GM23338 (cell line): ENCODE measurements at regions not wholly inside any gene's neighbourhood (a gene's known extent, or its start where the extent isn't known, plus 50 kb on each side); places are given as distances from the start of the nearest gene placed in this dataset.

Source experiments
- ATAC-seq: fragments of 200-7000 bp; cut with Tn5 transposase; 3 replicates; pipeline ENCODE4 v1.9.1; 2020
- DNase-seq: peaks from one replicate; pipeline ENCODE4 v3.0.0-alpha.2; 2015; ENCODE audit warnings: low spot score
- H2AFZ ChIP-seq: fragments of 200-600 bp; sonication (generic); 2 replicates; pipeline ENCODE4 v1.8.0; 2016; ENCODE audit warnings: antibody characterized with exemption, mild to moderate bottlenecking, moderate library complexity
- H3F3A ChIP-seq: fragments of 200-600 bp; sonication (generic); replicated peaks from 2 replicates; pipeline ENCODE4 v1.8.0; 2017; ENCODE audit warnings: antibody characterized with exemption, mixed run types, low read depth
- H3K27ac ChIP-seq: fragments of 200-600 bp; sonication (generic); 2 replicates; pipeline ENCODE4 v1.6.1; 2016; ENCODE audit warnings: low read depth
- H3K27me3 ChIP-seq: fragments of 200-600 bp; sonication (generic); 2 replicates; pipeline ENCODE4 v1.8.0; 2016; ENCODE audit warnings: mild to moderate bottlenecking, mixed run types, moderate library complexity; ENCODE audit not compliant: insufficient read depth
- H3K36me3 ChIP-seq: fragments of 200-600 bp; sonication (generic); 2 replicates; pipeline ENCODE4 v1.8.0; 2016; ENCODE audit warnings: mild to moderate bottlenecking; ENCODE audit not compliant: insufficient read depth
- H3K4me1 ChIP-seq: fragments of 200-600 bp; sonication (generic); 2 replicates; pipeline ENCODE4 v1.8.0; 2016; ENCODE audit warnings: mild to moderate bottlenecking, moderate library complexity; ENCODE audit not compliant: insufficient read depth
- H3K4me2 ChIP-seq: fragments of 200-600 bp; sonication (generic); 2 replicates; pipeline ENCODE4 v1.7.1; 2017; ENCODE audit warnings: mixed run types
- H3K4me3 ChIP-seq: fragments of 200-600 bp; sonication (generic); 2 replicates; pipeline ENCODE4 v1.6.1; 2016; ENCODE audit warnings: mixed run types
- H3K79me2 ChIP-seq: fragments of 200-600 bp; sonication (generic); replicated peaks from 2 replicates; pipeline ENCODE4 v1.8.0; 2017; ENCODE audit warnings: mild to moderate bottlenecking; ENCODE audit not compliant: insufficient read depth
- H3K9me2 ChIP-seq: fragments of 200-600 bp; sonication (generic); 2 replicates; pipeline ENCODE4 v1.8.0; 2017; ENCODE audit not compliant: insufficient read depth
- H4K20me1 ChIP-seq: fragments of 200-600 bp; sonication (generic); replicated peaks from 2 replicates; pipeline ENCODE4 v1.8.0; 2017; ENCODE audit warnings: mild to moderate bottlenecking; ENCODE audit not compliant: insufficient read depth
- H3K27ac Mint-ChIP-seq: 2 replicates; pipeline ENCODE4 v1.8.0; 2020; ENCODE audit warnings: inconsistent platforms, mild to moderate bottlenecking, moderate library complexity, mixed read lengths
- H3K27me3 Mint-ChIP-seq: 3 replicates; pipeline ENCODE4 v1.8.0; 2022; ENCODE audit warnings: low read depth, mild to moderate bottlenecking, moderate library complexity, mixed read lengths, inconsistent platforms; ENCODE audit not compliant: insufficient read depth, poor library complexity
- H3K36me3 Mint-ChIP-seq: 3 replicates; pipeline ENCODE4 v1.8.0; 2021; ENCODE audit warnings: low read depth, mild to moderate bottlenecking, inconsistent platforms, moderate library complexity, mixed read lengths
- H3K4me1 Mint-ChIP-seq: 3 replicates; pipeline ENCODE4 v1.8.0; 2020; ENCODE audit warnings: mild to moderate bottlenecking, inconsistent platforms, mixed read lengths
- H3K4me3 Mint-ChIP-seq: 3 replicates; pipeline ENCODE4 v1.8.0; 2021; ENCODE audit warnings: moderate library complexity, mild to moderate bottlenecking, inconsistent platforms, mixed read lengths
- H3K9me3 Mint-ChIP-seq: 3 replicates; pipeline ENCODE4 v1.8.0; 2020; ENCODE audit warnings: moderate library complexity, mild to moderate bottlenecking, inconsistent platforms, mixed read lengths
- CREB1 ChIP-seq: fragments of 250-450 bp; sonication (Bioruptor Pico); IDR thresholded peaks from 2 replicates; pipeline ENCODE4 v1.5.0; 2020; ENCODE audit warnings: low read depth, mild to moderate bottlenecking, moderate library complexity
- CTCF ChIP-seq, 2 experiments: fragments of 200-600 bp in 1 of 2; sonication (generic) in 1 of 2; conservative IDR thresholded peaks; 2 replicates each; pipeline versions ENCODE4 v1.5.1 to v1.6.1; 2016 to 2017; ENCODE audit warnings: antibody characterized with exemption in 2 of 2, low read depth in 2 of 2, mild to moderate bottlenecking in 2 of 2, moderate library complexity in 1 of 2
- ETS1 ChIP-seq: IDR thresholded peaks from 2 replicates; pipeline ENCODE4 v1.6.1; 2016; ENCODE audit warnings: antibody characterized with exemption
- EZH2 ChIP-seq: fragments of 200-600 bp; sonication (generic); IDR thresholded peaks from one replicate; pipeline ENCODE4 v1.8.0; 2017; ENCODE audit warnings: antibody characterized with exemption, mild to moderate bottlenecking, low read depth; ENCODE audit not compliant: unreplicated experiment
- EZH2phosphoT487 ChIP-seq: fragments of 200-600 bp; sonication (generic); IDR thresholded peaks from one replicate; pipeline ENCODE4 v1.8.1; 2018; ENCODE audit warnings: antibody characterized with exemption; ENCODE audit not compliant: unreplicated experiment
- JUNB ChIP-seq: IDR thresholded peaks from one replicate; pipeline ENCODE4 v1.6.1; 2016; ENCODE audit warnings: antibody characterized with exemption; ENCODE audit not compliant: unreplicated experiment
- NANOG ChIP-seq: IDR thresholded peaks from 2 replicates; pipeline ENCODE4 v1.6.1; 2016; ENCODE audit warnings: antibody characterized with exemption, borderline replicate concordance
- POLR2AphosphoS5 ChIP-seq: IDR thresholded peaks from 2 replicates; pipeline ENCODE4 v1.6.1; 2016; ENCODE audit warnings: antibody characterized with exemption, low read depth
- REST ChIP-seq: IDR thresholded peaks from one replicate; pipeline ENCODE4 v1.6.1; 2018; ENCODE audit warnings: antibody characterized with exemption; ENCODE audit not compliant: unreplicated experiment
- STAT1 ChIP-seq: IDR thresholded peaks from one replicate; pipeline ENCODE4 v1.6.1; 2016; ENCODE audit warnings: antibody characterized with exemption; ENCODE audit not compliant: unreplicated experiment
- ZNF114 ChIP-seq: fragments of 250-450 bp; sonication (Bioruptor Pico); IDR thresholded peaks from 2 replicates; pipeline ENCODE4 v1.5.0; 2020; ENCODE audit warnings: mild to moderate bottlenecking, moderate library complexity
- ZNF331 ChIP-seq: fragments of 250-450 bp; sonication (Bioruptor Pico); IDR thresholded peaks from 2 replicates; pipeline ENCODE4 v1.5.0; 2020; ENCODE audit warnings: low read depth, mild to moderate bottlenecking, moderate library complexity
- ZNF462 ChIP-seq: fragments of 250-450 bp; sonication (Bioruptor Pico); IDR thresholded peaks from 2 replicates; pipeline ENCODE4 v1.5.0; 2020; ENCODE audit warnings: mild to moderate bottlenecking, moderate library complexity

- TF ChIP-seq REST, result no peak
- TF ChIP-seq POLR2AphosphoS5, result no peak
- no peak for TF ChIP-seq ZNF114
- TF ChIP-seq CTCF (conservative IDR thresholded peaks at IDR 0.05; ENCODE audit: low read depth in 2 of 2), result no peak
- no peak for TF ChIP-seq ZNF331 (CRISPR knock-in tag)
- TF ChIP-seq JUNB, result no peak
- no peak for TF ChIP-seq EZH2
- TF ChIP-seq STAT1, result no peak
- no peak for TF ChIP-seq ETS1
- no peak for TF ChIP-seq EZH2phosphoT487
- TF ChIP-seq CREB1 (CRISPR knock-in tag), result no peak
- TF ChIP-seq NANOG, result no peak
Measured at GRCh38 chr13:26822146-26822545, 61.6 kb upstream of the GPR12 start (continued).

GRCh38 chr13:26821672-26822071, 61.1 kb upstream of the GPR12 start:
- Mint-ChIP-seq H3K27ac (no peak overlapping the region), H3K36me3 (no peaks in the 10 kb centered on the region), H3K4me3 (no peak overlapping the region), H3K9me3 (no peaks in the 10 kb centered on the region), H3K27me3 (peaks cover 8% of the 10 kb centered on the region), H3K4me1 (no peaks in the 10 kb centered on the region)
- ATAC-seq (no peak), DNase-seq (no peak)
- Histone ChIP-seq H3K36me3 (no peaks in the 10 kb centered on the region), H2AFZ (no peak overlapping the region), H4K20me1 (no peaks in the 10 kb centered on the region), H3K4me3 (no peak overlapping the region), H3K9me2 (no peaks in the 10 kb centered on the region), H3K27ac (no peak overlapping the region), H3K4me2 (no peak overlapping the region), H3K27me3 (no peaks in the 10 kb centered on the region), H3K4me1 (no peaks in the 10 kb centered on the region), H3F3A (no peaks in the 10 kb centered on the region), H3K79me2 (no peaks in the 10 kb centered on the region)
- TF ChIP-seq POLR2AphosphoS5, result no peak
- TF ChIP-seq ZNF462, result no peak
